HUES48 (cell line): ENCODE measurements at regions not wholly inside any gene's neighbourhood (a gene's known extent, or its start where the extent isn't known, plus 50 kb on each side); places are given as distances from the start of the nearest gene placed in this dataset.
"Not testable (repeated sequence)": the region's sequence is repeated elsewhere in the genome, so short reads cannot be mapped to it uniquely, and the experiment has no call there.

Experiments used
- H3K27ac ChIP-seq: one replicate; pipeline ENCODE4 v1.7.0; 2013; ENCODE audit warnings: low read depth, low read length, inconsistent platforms
- H3K27me3 ChIP-seq: 2 replicates; pipeline ENCODE4 v1.6.1; 2013; ENCODE audit warnings: mild to moderate bottlenecking, low read length; ENCODE audit not compliant: control insufficient read depth, insufficient read depth
- H3K36me3 ChIP-seq: 2 replicates; pipeline ENCODE4 v1.6.1; 2013; ENCODE audit warnings: low read length; ENCODE audit not compliant: control insufficient read depth, insufficient read depth
- H3K4me1 ChIP-seq: 2 replicates; pipeline ENCODE4 v1.6.1; 2013; ENCODE audit warnings: mild to moderate bottlenecking, low read length; ENCODE audit not compliant: control insufficient read depth, insufficient read depth
- H3K4me3 ChIP-seq: 2 replicates; pipeline ENCODE4 v1.5.1; 2013; ENCODE audit warnings: mild to moderate bottlenecking, low read depth, low read length
- H3K9ac ChIP-seq: 2 replicates; pipeline ENCODE4 v1.6.1; 2013; ENCODE audit warnings: mild to moderate bottlenecking, low read depth, low read length, moderate library complexity
- H3K9me3 ChIP-seq: 2 replicates; pipeline ENCODE4 v1.6.1; 2013; ENCODE audit warnings: low read length; ENCODE audit not compliant: control insufficient read depth, insufficient read depth

DNA sequence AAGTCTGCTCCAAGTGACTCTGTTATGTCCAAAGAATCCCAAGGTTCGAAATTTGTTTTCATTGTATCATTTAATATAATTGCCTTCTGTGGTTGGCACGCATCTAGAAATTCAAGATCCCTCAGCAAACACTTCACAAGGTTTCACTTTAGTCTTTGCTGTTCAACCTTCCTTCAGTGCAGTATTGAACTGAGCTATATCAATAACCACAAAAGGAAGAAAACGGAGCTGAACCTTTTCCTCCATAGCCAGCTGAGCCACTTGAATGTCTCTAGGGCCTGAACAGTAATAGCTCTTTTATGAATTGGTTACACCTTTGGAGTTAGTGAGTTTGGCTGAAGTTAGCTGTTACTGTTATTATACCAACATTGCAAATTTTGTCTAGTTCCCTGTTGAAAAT is 357.7 kb upstream of the HNRNPA3 start:
- H3K4me3 ChIP-seq, result no peak overlapping the region
- no peaks in the 10 kb centered on the region for H3K36me3 ChIP-seq
- H3K27me3 ChIP-seq, result no peaks in the 10 kb centered on the region
- no peak overlapping the region for H3K27ac ChIP-seq
- no peak overlapping the region for H3K9ac ChIP-seq
- peaks cover 28% of the 10 kb centered on the region for H3K4me1 ChIP-seq
- no peaks in the 10 kb centered on the region for H3K9me3 ChIP-seq

DNA sequence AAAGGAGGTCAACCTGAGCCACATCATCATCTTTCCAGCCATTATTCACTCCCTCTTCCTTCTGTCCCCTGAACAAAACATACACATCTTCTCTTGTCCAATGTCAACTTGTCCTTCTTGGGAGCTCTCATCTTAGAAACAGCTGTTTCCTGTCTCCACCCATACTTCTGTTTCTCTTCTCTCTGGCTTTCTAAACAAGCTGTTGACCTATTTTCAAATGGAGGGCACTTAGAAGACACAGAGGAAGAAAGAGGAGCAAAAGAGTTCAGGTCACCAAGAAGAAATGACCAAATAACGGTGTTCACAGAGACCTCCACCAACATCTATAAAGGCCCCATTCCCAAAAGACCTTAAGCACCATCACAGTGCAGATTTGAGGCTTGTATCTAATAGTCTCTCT is 355.9 kb upstream of the HNRNPA3 start:
- Histone ChIP-seq H3K36me3 (no peaks in the 10 kb centered on the region), H3K4me3 (no peak overlapping the region), H3K9me3 (no peaks in the 10 kb centered on the region), H3K9ac (no peak overlapping the region), H3K27ac (no peak overlapping the region), H3K4me1 (peaks cover 24% of the 10 kb centered on the region), H3K27me3 (no peaks in the 10 kb centered on the region)

GRCh38 chr2:176865336-176865735 is 347.3 kb upstream of the HNRNPA3 start:
- Histone ChIP-seq H3K27ac (no peak overlapping the region), H3K27me3 (no peaks in the 10 kb centered on the region), H3K9me3 (peaks cover 3% of the 10 kb centered on the region; the same call in 1 of the 2 replicates), H3K4me3 (no peak overlapping the region), H3K36me3 (no peaks in the 10 kb centered on the region), H3K4me1 (0 out of 2 replicates have a peak, but pooled peaks cover 3% of the 10 kb centered on the region), H3K9ac (no peak overlapping the region)

- Histone ChIP-seq H3K9me3 (peaks cover 16% of the 10 kb centered on the region), H3K36me3 (no peaks in the 10 kb centered on the region), H3K27ac (peak overlapping the region; percentile 87), H3K27me3 (no peaks in the 10 kb centered on the region), H3K9ac (no peak overlapping the region), H3K4me1 (peaks cover 14% of the 10 kb centered on the region), H3K4me3 (peak overlapping the region; percentile 15; the same call in 1 of the 2 replicates)
Observed at GRCh38 chr2:176872406-176872805, 340.2 kb upstream of the HNRNPA3 start.

GRCh38 chr2:176873403-176873802 is 339.2 kb upstream of the HNRNPA3 start:
- Histone ChIP-seq H3K4me3 (no peak overlapping the region), H3K36me3 (no peaks in the 10 kb centered on the region), H3K27me3 (no peaks in the 10 kb centered on the region), H3K9me3 (peaks cover 16% of the 10 kb centered on the region), H3K9ac (no peak overlapping the region), H3K4me1 (peaks cover 14% of the 10 kb centered on the region), H3K27ac (peak overlapping the region; percentile 87)

DNA sequence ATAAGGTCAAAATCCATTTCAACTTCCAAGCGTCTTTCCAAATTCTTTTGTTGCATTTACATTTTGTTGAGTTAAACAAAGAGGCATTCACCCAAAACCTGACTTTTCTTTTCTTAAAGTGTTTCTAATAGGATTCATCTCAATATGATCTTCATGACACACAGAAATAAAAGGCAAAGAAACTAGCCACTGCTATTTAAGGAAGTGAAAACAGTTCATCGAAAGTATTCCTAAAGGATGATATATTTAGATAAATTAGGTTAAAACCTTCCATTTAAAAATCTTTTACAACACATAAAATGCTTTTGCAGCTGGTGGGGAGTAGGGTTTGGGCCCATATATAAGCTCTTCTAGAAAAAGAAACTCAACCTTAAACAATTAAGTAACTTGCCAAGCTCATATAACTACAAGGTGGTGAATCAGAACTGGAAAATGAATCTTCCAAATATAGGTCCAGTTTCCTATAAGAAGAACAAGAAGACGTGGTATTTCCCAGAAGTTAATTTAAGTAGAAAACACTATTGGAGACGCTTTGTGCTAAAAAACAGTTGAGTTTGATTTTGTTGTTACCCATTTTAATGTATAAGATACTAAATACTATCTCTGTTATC is 336.0 kb upstream of the HNRNPA3 start:
- no peak overlapping the region for H3K9ac ChIP-seq
- peaks cover 3% of the 10 kb centered on the region; the same call in 1 of the 2 replicates for H3K9me3 ChIP-seq
- no peak overlapping the region for H3K4me3 ChIP-seq
- H3K27me3 ChIP-seq, result no peaks in the 10 kb centered on the region
- no peaks in the 10 kb centered on the region for H3K36me3 ChIP-seq
- H3K4me1 ChIP-seq, result peaks cover 14% of the 10 kb centered on the region
- no peak overlapping the region for H3K27ac ChIP-seq

DNA sequence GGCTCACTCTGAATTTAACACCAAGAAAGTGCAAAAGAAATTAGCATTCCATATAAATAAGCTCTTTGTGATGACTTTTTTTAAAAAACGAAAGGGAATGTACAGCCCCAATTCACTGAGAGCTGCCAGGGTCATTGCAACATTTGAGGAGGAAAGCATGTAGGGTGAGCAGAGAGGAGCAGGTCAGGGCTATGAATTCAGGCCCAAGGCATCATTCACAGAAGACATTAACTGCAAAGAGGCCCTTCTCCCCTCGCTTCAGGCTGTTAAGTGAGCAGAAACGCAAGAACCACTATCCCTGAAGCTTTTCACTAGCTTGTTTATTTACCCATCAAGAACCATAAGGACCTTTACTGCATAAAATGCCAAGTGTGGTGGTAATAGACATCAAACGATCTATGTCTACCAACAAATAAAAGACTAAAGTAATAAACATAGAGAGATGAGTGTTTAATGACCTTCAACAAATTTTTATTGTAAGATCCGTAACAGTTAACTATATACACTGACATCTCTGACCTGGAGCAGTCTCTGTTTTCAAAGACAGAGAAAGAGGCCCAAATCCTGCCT is 333.1 kb upstream of the HNRNPA3 start:
- H3K4me1 ChIP-seq, result no peaks in the 10 kb centered on the region
- H3K4me3 ChIP-seq, result no peak overlapping the region
- H3K27me3 ChIP-seq, result no peaks in the 10 kb centered on the region
- no peak overlapping the region for H3K27ac ChIP-seq
- no peaks in the 10 kb centered on the region for H3K36me3 ChIP-seq
- H3K9me3 ChIP-seq, result no peaks in the 10 kb centered on the region
- H3K9ac ChIP-seq, result no peak overlapping the region

DNA sequence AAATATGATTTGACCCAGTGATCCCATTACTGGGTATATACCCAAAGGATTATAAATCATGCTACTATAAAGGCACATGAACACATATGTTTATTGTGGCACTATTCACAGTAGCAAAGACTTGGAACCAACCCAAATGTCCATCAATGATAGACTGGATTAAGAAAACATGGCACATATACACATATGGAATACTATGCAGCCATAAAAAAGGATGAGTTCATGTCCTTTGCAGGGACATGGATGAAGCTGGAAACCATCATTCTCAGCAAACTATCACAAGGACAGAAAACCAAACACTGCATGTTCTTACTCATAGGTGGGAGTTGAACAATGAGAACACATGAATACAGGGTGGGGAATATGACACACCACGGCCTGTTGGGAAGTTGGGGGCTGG is 330.5 kb upstream of the HNRNPA3 start:
- H3K9ac ChIP-seq, result not testable (repeated sequence)

DNA sequence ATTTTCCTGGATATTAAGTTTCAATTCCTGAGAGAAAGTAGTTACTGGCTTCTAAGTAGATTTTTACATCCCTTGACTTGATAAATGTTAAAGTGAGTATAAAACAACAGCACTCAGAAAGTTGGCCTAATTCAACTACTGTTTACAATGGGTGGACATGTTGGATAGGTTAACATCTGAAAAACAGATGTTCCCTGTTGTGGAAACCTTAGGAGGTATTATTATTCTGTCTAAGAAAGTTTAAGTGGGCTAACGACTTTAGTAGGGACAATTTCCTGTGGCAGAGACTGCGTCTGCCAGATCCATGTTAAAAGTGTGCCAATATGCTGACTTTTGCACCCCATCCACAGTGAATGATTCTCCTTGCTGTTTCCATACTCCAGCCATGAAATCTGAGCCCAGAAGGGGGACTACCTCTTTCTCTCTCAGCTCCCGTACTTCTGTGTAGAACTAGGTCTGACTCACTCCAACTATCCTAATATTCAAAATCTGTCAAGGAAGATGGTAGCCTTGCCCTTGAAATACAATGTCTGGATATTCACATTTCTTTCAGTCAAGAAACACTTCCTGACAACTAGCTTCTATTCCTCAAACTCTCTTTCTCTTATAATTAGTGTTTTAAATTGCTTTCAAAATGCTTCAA is 327.5 kb upstream of the HNRNPA3 start:
- H3K9me3 ChIP-seq, result no peaks in the 10 kb centered on the region
- no peaks in the 10 kb centered on the region for H3K27me3 ChIP-seq
- H3K27ac ChIP-seq, result no peak overlapping the region
- H3K4me1 ChIP-seq, result no peaks in the 10 kb centered on the region
- no peak overlapping the region for H3K4me3 ChIP-seq
- no peak overlapping the region for H3K9ac ChIP-seq
- no peaks in the 10 kb centered on the region for H3K36me3 ChIP-seq

More for the DNA sequence above, 330.5 kb upstream of the HNRNPA3 start:
- not testable (repeated sequence) for H3K27me3 ChIP-seq, H3K27ac ChIP-seq, H3K4me3 ChIP-seq, H3K9me3 ChIP-seq, H3K36me3 ChIP-seq, H3K4me1 ChIP-seq

GRCh38 chr2:176885661-176886060 is 326.9 kb upstream of the HNRNPA3 start:
- no peak overlapping the region for H3K4me3 ChIP-seq
- H3K27me3 ChIP-seq, result no peaks in the 10 kb centered on the region
- no peak overlapping the region for H3K27ac ChIP-seq
- H3K36me3 ChIP-seq, result no peaks in the 10 kb centered on the region
- no peaks in the 10 kb centered on the region for H3K9me3 ChIP-seq
- no peaks in the 10 kb centered on the region for H3K4me1 ChIP-seq
- H3K9ac ChIP-seq, result no peak overlapping the region

- Histone ChIP-seq H3K4me1 (no peaks in the 10 kb centered on the region), H3K9me3 (no peaks in the 10 kb centered on the region), H3K27ac (no peak overlapping the region), H3K9ac (no peak overlapping the region), H3K27me3 (no peaks in the 10 kb centered on the region), H3K4me3 (no peak overlapping the region), H3K36me3 (no peaks in the 10 kb centered on the region)
Observed at GRCh38 chr2:176891105-176891504, 321.5 kb upstream of the HNRNPA3 start.
